ENCODE measurements at regions not wholly inside any gene's neighbourhood (a gene's known extent, or its start where the extent isn't known, plus 50 kb on each side); places are given as distances from the start of the nearest gene placed in this dataset.
A peak's percentile ranks its signal among the peaks of the same experiment; 100 is the strongest.
"Not testable (repeated sequence)": the region's sequence is repeated elsewhere in the genome, so short reads cannot be mapped to it uniquely, and the experiment has no call there.

GRCh38 chr3:177607589-177607988 lies 410.3 kb upstream of the TBL1XR1 start:
- peak; percentile 51 for DNase-seq

GRCh38 chr3:177608443-177608842 lies 411.2 kb upstream of the TBL1XR1 start:
- no peak for DNase-seq

- no peak for DNase-seq
Measured at GRCh38 chr3:177609613-177610012, 412.3 kb upstream of the TBL1XR1 start.

GRCh38 chr3:177610262-177610661 lies 413.0 kb upstream of the TBL1XR1 start:
- no peak for DNase-seq

GRCh38 chr3:177610686-177611633 lies 413.7 kb upstream of the TBL1XR1 start:
- DNase-seq: peak; percentile 52

GRCh38 chr3:177611752-177612334 lies 414.6 kb upstream of the TBL1XR1 start:
- DNase-seq: no peak

- DNase-seq: no peak
Measured at GRCh38 chr3:177613901-177614300, 416.6 kb upstream of the TBL1XR1 start.

- DNase-seq: peak; percentile 81
Measured at GRCh38 chr3:177615015-177615414, 417.7 kb upstream of the TBL1XR1 start.

- DNase-seq: no peak
Measured at GRCh38 chr3:177618873-177619733, 421.8 kb upstream of the TBL1XR1 start.

- no peak for DNase-seq
Measured at GRCh38 chr3:177620073-177620472, 422.8 kb upstream of the TBL1XR1 start.

- no peak for DNase-seq
Measured at GRCh38 chr3:177622520-177622919, 425.2 kb upstream of the TBL1XR1 start.

- no peak for DNase-seq
Measured at GRCh38 chr3:177622982-177623617, 425.8 kb upstream of the TBL1XR1 start.

GRCh38 chr3:177624528-177625495 lies 427.5 kb upstream of the TBL1XR1 start:
- DNase-seq: peak; percentile 76

GRCh38 chr3:177626045-177626444 lies 428.8 kb upstream of the TBL1XR1 start:
- DNase-seq: no peak

- not testable (repeated sequence) for DNase-seq
Measured at GRCh38 chr3:177628095-177628719, 430.9 kb upstream of the TBL1XR1 start.

- DNase-seq: no peak
Measured at GRCh38 chr3:177629276-177629675, 432.0 kb upstream of the TBL1XR1 start.

GRCh38 chr3:177633671-177634207 lies 436.5 kb upstream of the TBL1XR1 start:
- no peak for DNase-seq

- DNase-seq: not testable (repeated sequence)
Measured at GRCh38 chr3:177635601-177636106, 438.4 kb upstream of the TBL1XR1 start.

- DNase-seq: peak; percentile 21
Measured at GRCh38 chr3:177640319-177640965, 443.2 kb upstream of the TBL1XR1 start.

GRCh38 chr3:177641206-177641605 lies 443.9 kb upstream of the TBL1XR1 start:
- DNase-seq: no peak
